ENCODE measurements at regions not wholly inside any gene's neighbourhood (a gene's known extent, or its start where the extent isn't known, plus 50 kb on each side); places are given as distances from the start of the nearest gene placed in this dataset.

- TF ChIP-seq POLR2A (IDR thresholded peaks at IDR 0.05; ENCODE audit: low read depth, low read length) (no peak), TAF1 (IDR thresholded peaks at IDR 0.05; ENCODE audit: borderline replicate concordance, low read depth, low read length) (no peak)
Observed at GRCh38 chr3:178186666-178187065, 349.6 kb upstream of the KCNMB2 start.
